GM12878 (cell line): ENCODE measurements at regions not wholly inside any gene's neighbourhood (a gene's known extent, or its start where the extent isn't known, plus 50 kb on each side); places are given as distances from the start of the nearest gene placed in this dataset.

Source experiments
- ATAC-seq: fragments of 200-7000 bp; cut with Tn5 transposase; 3 replicates; pipeline ENCODE4 v1.9.1; 2020; ENCODE audit warnings: mild to moderate bottlenecking, moderate library complexity
- BruUV-seq: library from RNA; stranded (reverse); fragments of 400-500 nt; replicated peaks from 2 replicates; lab custom pipeline; 2021; lab: Mats Ljungman, UMichigan
- CTCF ChIA-PET: fragments of 300-600 bp; sonication (Branson Sonifier 250); formaldehyde crosslinking; extraction: SDS; loops from one replicate; lab custom pipeline; 2021; ENCODE audit warnings: inconsistent platforms; lab: Yijun Ruan, JAX
- POLR2A ChIA-PET: fragments of 350-600 bp; formaldehyde crosslinking; extraction: SDS; loops from one replicate; lab custom pipeline; 2021; ENCODE audit warnings: inconsistent platforms; lab: Charles Lee
- RAD21 ChIA-PET: fragments of 300-600 bp; sonication (Branson Sonifier 250); formaldehyde crosslinking; loops from one replicate; lab custom pipeline; 2023; ENCODE audit warnings: antibody characterized with exemption; ENCODE audit not compliant: unreplicated experiment; lab: Charles Lee
- SMC1A ChIA-PET: fragments of 300-600 bp; sonication (Branson Sonifier 250); formaldehyde crosslinking; loops from one replicate; lab custom pipeline; 2023; ENCODE audit not compliant: unreplicated experiment, uncharacterized antibody; lab: Charles Lee
- DNase-seq: peaks from one replicate; pipeline ENCODE4 v3.0.0-alpha.2; 2011; ENCODE audit warnings: low read depth, low spot score
- FAIRE-seq: peaks from 3 replicates; lab custom pipeline; 2011; peaks lifted over from hg19 to GRCh38; lab: Jason Lieb, UNC
- H2AFZ ChIP-seq: 2 replicates; pipeline ENCODE4 v1.6.0; 2011; ENCODE audit warnings: low read depth, low read length, control low read depth; ENCODE audit not compliant: control insufficient read depth
- H3K27ac ChIP-seq: 2 replicates; pipeline ENCODE4 v1.5.1; 2011; ENCODE audit warnings: control low read depth; ENCODE audit not compliant: control insufficient read depth, insufficient read depth
- H3K27me3 ChIP-seq, 2 experiments: replicated peaks in 1 of 2; 2 replicates each; pipeline versions ENCODE4 v1.6.0 to v1.6.1; 2011; ENCODE audit warnings: low read length in 1 of 2; ENCODE audit not compliant: control insufficient read depth in 2 of 2, insufficient read depth in 2 of 2
- H3K36me3 ChIP-seq, 2 experiments: 2 replicates each; pipeline ENCODE4 v1.5.1; 2011; ENCODE audit warnings: low read length in 1 of 2; ENCODE audit not compliant: control insufficient read depth in 2 of 2, insufficient read depth in 2 of 2
- H3K4me1 ChIP-seq: 2 replicates; pipeline ENCODE4 v1.6.1; 2011; ENCODE audit warnings: mild to moderate bottlenecking, low read length, moderate library complexity, mixed read lengths; ENCODE audit not compliant: control insufficient read depth, insufficient read depth
- H3K4me2 ChIP-seq: 2 replicates; pipeline ENCODE4 v1.6.0; 2011; ENCODE audit warnings: control low read depth; ENCODE audit not compliant: control insufficient read depth, insufficient read depth
- H3K4me3 ChIP-seq: fragments of 200-600 bp; sonication (generic); 2 replicates; pipeline ENCODE4 v1.5.1; 2016
- H3K79me2 ChIP-seq: 2 replicates; pipeline ENCODE4 v1.6.0; 2011; ENCODE audit warnings: low read length; ENCODE audit not compliant: control insufficient read depth, insufficient read depth
- H3K9ac ChIP-seq: 2 replicates; pipeline ENCODE4 v1.8.0; 2011; ENCODE audit warnings: low read length, control low read depth, mixed read lengths; ENCODE audit not compliant: control insufficient read depth, insufficient read depth
- H3K9me3 ChIP-seq: replicated peaks from 3 replicates; pipeline ENCODE4 v1.5.1; 2011; ENCODE audit warnings: mild to moderate bottlenecking, low read length; ENCODE audit not compliant: control insufficient read depth, insufficient read depth
- H4K20me1 ChIP-seq: 2 replicates; pipeline ENCODE4 v1.6.0; 2011; ENCODE audit not compliant: control insufficient read depth, insufficient read depth
- BMI1 ChIP-seq: fragments of 450-650 bp; IDR thresholded peaks from 2 replicates; pipeline ENCODE4 v1.6.1; 2016; ENCODE audit warnings: mild to moderate bottlenecking, moderate library complexity, borderline replicate concordance
- EED ChIP-seq: sonication (generic); IDR thresholded peaks from 2 replicates; pipeline ENCODE4 v1.6.1; 2016; ENCODE audit warnings: antibody characterized with exemption, low read depth
- EZH2 ChIP-seq: IDR thresholded peaks from 2 replicates; pipeline ENCODE4 v1.6.1; 2012; ENCODE audit warnings: low read depth, mild to moderate bottlenecking, control low read depth, inconsistent platforms, low read length, borderline replicate concordance; ENCODE audit not compliant: control insufficient read depth
- FOXK2 ChIP-seq: fragments of 450-650 bp; IDR thresholded peaks from 2 replicates; pipeline ENCODE4 v1.6.1; 2017; ENCODE audit warnings: mild to moderate bottlenecking, moderate library complexity
- IKZF2 ChIP-seq, 2 experiments: fragments of 450-650 bp; IDR thresholded peaks; 2 replicates each; pipeline ENCODE4 v1.6.1; 2017; ENCODE audit warnings: mild to moderate bottlenecking in 2 of 2, moderate library complexity in 2 of 2
- NFYB ChIP-seq: IDR thresholded peaks from 2 replicates; pipeline ENCODE4 v1.6.1; 2011; ENCODE audit warnings: low read depth, mild to moderate bottlenecking, low read length, improper control_type of control experiment, moderate library complexity; ENCODE audit not compliant: insufficient read depth
- POLR2A ChIP-seq: IDR thresholded peaks from 2 replicates; pipeline ENCODE4 v1.6.1; 2011; ENCODE audit warnings: low read depth, mild to moderate bottlenecking, low read length
- POLR2AphosphoS5 ChIP-seq: IDR thresholded peaks from 2 replicates; pipeline ENCODE4 v1.6.1; 2011; ENCODE audit warnings: mild to moderate bottlenecking, low read length, inconsistent platforms
- SMAD1 ChIP-seq: fragments of 450-650 bp; IDR thresholded peaks from 2 replicates; pipeline ENCODE4 v1.6.1; 2018; ENCODE audit warnings: mild to moderate bottlenecking, low read depth; ENCODE audit not compliant: partially characterized antibody
- WRNIP1 ChIP-seq: IDR thresholded peaks from 2 replicates; pipeline ENCODE4 v1.6.1; 2011; ENCODE audit warnings: low read depth, low read length, improper control_type of control experiment, borderline replicate concordance
- ZNF207 ChIP-seq: fragments of 450-650 bp; IDR thresholded peaks from 2 replicates; pipeline ENCODE4 v1.6.1; 2014; ENCODE audit warnings: antibody characterized with exemption, mild to moderate bottlenecking, borderline replicate concordance
- ZNF24 ChIP-seq: fragments of 450-650 bp; IDR thresholded peaks from 2 replicates; pipeline ENCODE4 v1.6.1; 2017; ENCODE audit warnings: antibody characterized with exemption, mild to moderate bottlenecking
- WGBS: methylation state at CpG from one replicate; pipeline ENCODE4 v1.1.6; 2016; ENCODE audit warnings: low lambda C conversion rate; ENCODE audit not compliant: insufficient replicate concordance, insufficient coverage; ENCODE audit errors: missing lambda C conversion rate; 5-methylcytosine and 5-hydroxymethylcytosine counted together
- in situ Hi-C: fragments of 300-500 bp; cut with MboI; formaldehyde crosslinking; loops from 9 replicates; pipeline ENCODE4 v1.14.3; 2018; ENCODE audit warnings: mixed read lengths
- intact Hi-C: fragments of 100-400 bp; cut with micrococcal nuclease; formaldehyde crosslinking; loops from one replicate; pipeline ENCODE4 v1.14.2; 2022; ENCODE audit not compliant: unreplicated experiment
- TF ChIP-seq, protein P1 (sequence below): fragments of 450-650 bp; IDR thresholded peaks from 2 replicates; pipeline ENCODE4 v1.6.1; 2017; ENCODE audit warnings: mild to moderate bottlenecking
- TF ChIP-seq, protein P2 (sequence below): fragments of 450-650 bp; IDR thresholded peaks from 2 replicates; pipeline ENCODE4 v1.6.1; 2016; ENCODE audit warnings: mild to moderate bottlenecking, moderate library complexity, borderline replicate concordance

DNA sequence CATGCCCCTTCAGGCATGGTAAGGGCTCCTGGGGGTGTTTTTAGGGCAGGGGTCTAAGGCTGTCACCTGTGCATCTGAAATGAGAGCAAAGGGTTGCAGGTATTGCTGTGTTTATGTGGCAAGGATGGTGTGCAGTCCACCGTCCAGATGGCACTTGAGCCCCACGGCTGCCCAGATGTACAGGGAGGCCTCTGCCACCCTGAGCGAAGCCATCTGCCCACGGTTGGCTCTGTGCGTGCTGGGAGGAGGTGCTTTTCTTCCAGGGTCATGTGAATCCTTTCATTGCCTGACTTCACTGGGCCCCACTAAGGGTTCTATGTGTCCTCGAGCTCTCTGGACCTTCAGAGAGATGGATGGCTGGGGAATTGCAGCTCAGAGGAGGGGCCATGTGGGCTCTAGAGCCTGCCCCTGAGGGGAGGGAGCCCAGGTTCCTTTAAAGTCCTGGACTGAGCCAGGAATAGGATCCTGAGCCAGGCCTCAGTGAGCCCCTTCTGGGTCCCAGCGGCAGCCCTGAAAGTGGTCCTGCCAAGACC is 89.9 kb downstream of the CTTN start:
- no peak overlapping the region for H2AFZ ChIP-seq
- DNase-seq, result no peak
- no peaks in the 10 kb centered on the region for H4K20me1 ChIP-seq
- peaks cover 12% of the 10 kb centered on the region; the same call in 2 of the 3 replicates for H3K9me3 ChIP-seq
- H3K4me3 ChIP-seq, result no peak overlapping the region
- 40% methylated on average over 7 of the region's 7 CpGs for WGBS
- H3K27ac ChIP-seq, result no peak overlapping the region
- no peaks in the 10 kb centered on the region for H3K4me1 ChIP-seq
- ChIA-PET SMC1A (no interaction called here), RAD21 (no interaction called here), POLR2A (no interaction called here), CTCF (no interaction called here)
- no peak for TF ChIP-seq EZH2
- TF ChIP-seq, protein P1, sequence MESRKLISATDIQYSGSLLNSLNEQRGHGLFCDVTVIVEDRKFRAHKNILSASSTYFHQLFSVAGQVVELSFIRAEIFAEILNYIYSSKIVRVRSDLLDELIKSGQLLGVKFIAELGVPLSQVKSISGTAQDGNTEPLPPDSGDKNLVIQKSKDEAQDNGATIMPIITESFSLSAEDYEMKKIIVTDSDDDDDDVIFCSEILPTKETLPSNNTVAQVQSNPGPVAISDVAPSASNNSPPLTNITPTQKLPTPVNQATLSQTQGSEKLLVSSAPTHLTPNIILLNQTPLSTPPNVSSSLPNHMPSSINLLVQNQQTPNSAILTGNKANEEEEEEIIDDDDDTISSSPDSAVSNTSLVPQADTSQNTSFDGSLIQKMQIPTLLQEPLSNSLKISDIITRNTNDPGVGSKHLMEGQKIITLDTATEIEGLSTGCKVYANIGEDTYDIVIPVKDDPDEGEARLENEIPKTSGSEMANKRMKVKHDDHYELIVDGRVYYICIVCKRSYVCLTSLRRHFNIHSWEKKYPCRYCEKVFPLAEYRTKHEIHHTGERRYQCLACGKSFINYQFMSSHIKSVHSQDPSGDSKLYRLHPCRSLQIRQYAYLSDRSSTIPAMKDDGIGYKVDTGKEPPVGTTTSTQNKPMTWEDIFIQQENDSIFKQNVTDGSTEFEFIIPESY, result no peak
- no peak for TF ChIP-seq FOXK2
- intact Hi-C loops (no loop called here), in situ Hi-C loops (no loop called here)
- no peak for ATAC-seq
- no peaks in the 10 kb centered on the region for H3K27me3 ChIP-seq
- no peak for FAIRE-seq
- H3K36me3 ChIP-seq, result no peaks in the 10 kb centered on the region
- H3K9ac ChIP-seq, result no peak overlapping the region
- no peak overlapping the region for H3K4me2 ChIP-seq
- no TSS peak for BruUV-seq
- H3K79me2 ChIP-seq, result no peaks in the 10 kb centered on the region

DNA sequence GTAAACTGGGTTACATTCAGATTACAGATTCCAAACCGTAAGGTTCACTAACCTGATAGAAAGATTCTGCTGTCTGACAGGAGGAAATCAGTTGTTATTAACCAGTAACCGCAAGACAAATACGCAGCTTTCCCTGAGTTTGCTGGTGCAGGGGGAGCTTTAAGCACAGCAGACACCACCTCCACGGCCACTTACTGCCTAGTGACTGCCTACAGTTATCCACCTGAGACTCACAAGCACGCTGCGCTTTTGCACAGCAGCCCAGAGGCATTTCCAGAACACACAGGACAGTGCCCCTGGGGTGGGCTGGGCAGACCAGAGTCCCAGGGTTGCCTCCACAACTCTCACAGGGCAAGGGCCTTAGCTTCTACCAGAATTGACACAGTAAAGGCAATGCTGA is 90.9 kb downstream of the CTTN start:
- Histone ChIP-seq H3K27ac (no peak overlapping the region), H3K9me3 (peaks cover 12% of the 10 kb centered on the region; the same call in 2 of the 3 replicates), H3K27me3 (no peaks in the 10 kb centered on the region), H3K79me2 (no peaks in the 10 kb centered on the region), H3K4me3 (no peak overlapping the region), H3K9ac (no peak overlapping the region), H2AFZ (no peak overlapping the region), H4K20me1 (no peaks in the 10 kb centered on the region), H3K4me2 (no peak overlapping the region), H3K4me1 (no peaks in the 10 kb centered on the region), H3K36me3 (no peaks in the 10 kb centered on the region)
- 71% methylated on average over 6 of the region's 6 CpGs for WGBS
- ChIA-PET RAD21 (no interaction called here), SMC1A (no interaction called here), CTCF (no interaction called here), POLR2A (no interaction called here)
- BruUV-seq, result no TSS peak
- DNase-seq (no peak), FAIRE-seq (no peak), ATAC-seq (no peak)
- in situ Hi-C loops, result no loop called here
- intact Hi-C loops, result no loop called here
- no peak for TF ChIP-seq ZNF207
- no peak for TF ChIP-seq IKZF2 (IDR thresholded peaks at IDR 0.05)
- no peak for TF ChIP-seq ZNF24
- no peak for TF ChIP-seq BMI1
- TF ChIP-seq POLR2AphosphoS5, result no peak
- no peak for TF ChIP-seq EED
- no peak for TF ChIP-seq POLR2A
- no peak for TF ChIP-seq NFYB
- TF ChIP-seq, protein P2, sequence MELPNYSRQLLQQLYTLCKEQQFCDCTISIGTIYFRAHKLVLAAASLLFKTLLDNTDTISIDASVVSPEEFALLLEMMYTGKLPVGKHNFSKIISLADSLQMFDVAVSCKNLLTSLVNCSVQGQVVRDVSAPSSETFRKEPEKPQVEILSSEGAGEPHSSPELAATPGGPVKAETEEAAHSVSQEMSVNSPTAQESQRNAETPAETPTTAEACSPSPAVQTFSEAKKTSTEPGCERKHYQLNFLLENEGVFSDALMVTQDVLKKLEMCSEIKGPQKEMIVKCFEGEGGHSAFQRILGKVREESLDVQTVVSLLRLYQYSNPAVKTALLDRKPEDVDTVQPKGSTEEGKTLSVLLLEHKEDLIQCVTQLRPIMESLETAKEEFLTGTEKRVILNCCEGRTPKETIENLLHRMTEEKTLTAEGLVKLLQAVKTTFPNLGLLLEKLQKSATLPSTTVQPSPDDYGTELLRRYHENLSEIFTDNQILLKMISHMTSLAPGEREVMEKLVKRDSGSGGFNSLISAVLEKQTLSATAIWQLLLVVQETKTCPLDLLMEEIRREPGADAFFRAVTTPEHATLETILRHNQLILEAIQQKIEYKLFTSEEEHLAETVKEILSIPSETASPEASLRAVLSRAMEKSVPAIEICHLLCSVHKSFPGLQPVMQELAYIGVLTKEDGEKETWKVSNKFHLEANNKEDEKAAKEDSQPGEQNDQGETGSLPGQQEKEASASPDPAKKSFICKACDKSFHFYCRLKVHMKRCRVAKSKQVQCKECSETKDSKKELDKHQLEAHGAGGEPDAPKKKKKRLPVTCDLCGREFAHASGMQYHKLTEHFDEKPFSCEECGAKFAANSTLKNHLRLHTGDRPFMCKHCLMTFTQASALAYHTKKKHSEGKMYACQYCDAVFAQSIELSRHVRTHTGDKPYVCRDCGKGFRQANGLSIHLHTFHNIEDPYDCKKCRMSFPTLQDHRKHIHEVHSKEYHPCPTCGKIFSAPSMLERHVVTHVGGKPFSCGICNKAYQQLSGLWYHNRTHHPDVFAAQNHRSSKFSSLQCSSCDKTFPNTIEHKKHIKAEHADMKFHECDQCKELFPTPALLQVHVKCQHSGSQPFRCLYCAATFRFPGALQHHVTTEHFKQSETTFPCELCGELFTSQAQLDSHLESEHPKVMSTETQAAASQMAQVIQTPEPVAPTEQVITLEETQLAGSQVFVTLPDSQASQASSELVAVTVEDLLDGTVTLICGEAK, result no peak
- no peak for TF ChIP-seq SMAD1
- TF ChIP-seq WRNIP1, result no peak
